Ishikawa (cell line): ENCODE measurements at regions not wholly inside any gene's neighbourhood (a gene's known extent, or its start where the extent isn't known, plus 50 kb on each side); places are given as distances from the start of the nearest gene placed in this dataset.

Experiments used
- CEBPB ChIP-seq: IDR thresholded peaks from 2 replicates; pipeline ENCODE4 v1.6.1; 2012
- CREB1 ChIP-seq: IDR thresholded peaks from 2 replicates; pipeline ENCODE4 v1.6.1; 2012; ENCODE audit warnings: low read depth
- EGR1 ChIP-seq: IDR thresholded peaks from 2 replicates; pipeline ENCODE4 v1.6.1; 2012
- EP300 ChIP-seq: IDR thresholded peaks from 2 replicates; pipeline ENCODE4 v1.6.1; 2012; ENCODE audit warnings: borderline replicate concordance
- FOXM1 ChIP-seq: IDR thresholded peaks from 2 replicates; pipeline ENCODE4 v1.6.1; 2012; ENCODE audit warnings: low read depth, borderline replicate concordance
- MAX ChIP-seq: IDR thresholded peaks from 2 replicates; pipeline ENCODE4 v1.6.1; 2012
- NFIC ChIP-seq: IDR thresholded peaks from 2 replicates; pipeline ENCODE4 v1.6.1; 2012
- RAD21 ChIP-seq: IDR thresholded peaks from 2 replicates; pipeline ENCODE4 v1.6.1; 2012; ENCODE audit warnings: low read depth
- TAF1 ChIP-seq: IDR thresholded peaks from 2 replicates; pipeline ENCODE4 v1.6.1; 2012; ENCODE audit warnings: low read depth, mild to moderate bottlenecking
- TEAD4 ChIP-seq: IDR thresholded peaks from 2 replicates; pipeline ENCODE4 v1.6.1; 2012
- TF ChIP-seq, protein P1 (sequence below): IDR thresholded peaks from 2 replicates; pipeline ENCODE4 v1.6.1; 2012
- TF ChIP-seq, protein P2 (sequence below): IDR thresholded peaks from 2 replicates; pipeline ENCODE4 v1.6.1; 2012; ENCODE audit warnings: low read depth, mild to moderate bottlenecking

DNA sequence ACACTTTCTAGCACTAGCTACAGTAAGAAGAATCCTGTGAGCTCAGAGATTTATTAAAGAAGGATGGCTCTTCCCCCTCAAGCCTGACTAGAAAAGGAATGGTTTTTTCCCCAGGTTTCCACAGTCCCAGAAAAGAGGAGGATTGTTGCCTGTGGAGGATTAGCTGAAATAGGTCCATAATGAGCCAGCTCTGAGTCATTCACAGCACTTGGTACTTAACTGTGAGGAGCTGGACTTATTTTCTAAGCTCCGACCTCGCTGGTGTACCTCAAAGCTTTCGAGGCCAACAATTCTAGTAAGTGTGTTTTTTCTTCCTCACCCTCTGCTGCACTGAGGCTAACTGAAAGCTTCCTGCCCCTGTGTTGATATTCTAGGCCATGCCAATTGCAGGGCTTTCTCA, 222.5 kb upstream of the IL12B start:
- TF ChIP-seq TAF1 (no peak), EP300 (no peak), EGR1 (no peak), RAD21 (no peak), MAX (no peak), CEBPB (no peak), CREB1 (no peak), NFIC (no peak), FOXM1 (no peak), TEAD4 (no peak)
- TF ChIP-seq, protein P1, sequence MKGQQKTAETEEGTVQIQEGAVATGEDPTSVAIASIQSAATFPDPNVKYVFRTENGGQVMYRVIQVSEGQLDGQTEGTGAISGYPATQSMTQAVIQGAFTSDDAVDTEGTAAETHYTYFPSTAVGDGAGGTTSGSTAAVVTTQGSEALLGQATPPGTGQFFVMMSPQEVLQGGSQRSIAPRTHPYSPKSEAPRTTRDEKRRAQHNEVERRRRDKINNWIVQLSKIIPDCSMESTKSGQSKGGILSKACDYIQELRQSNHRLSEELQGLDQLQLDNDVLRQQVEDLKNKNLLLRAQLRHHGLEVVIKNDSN: no peak
- TF ChIP-seq, protein P2, sequence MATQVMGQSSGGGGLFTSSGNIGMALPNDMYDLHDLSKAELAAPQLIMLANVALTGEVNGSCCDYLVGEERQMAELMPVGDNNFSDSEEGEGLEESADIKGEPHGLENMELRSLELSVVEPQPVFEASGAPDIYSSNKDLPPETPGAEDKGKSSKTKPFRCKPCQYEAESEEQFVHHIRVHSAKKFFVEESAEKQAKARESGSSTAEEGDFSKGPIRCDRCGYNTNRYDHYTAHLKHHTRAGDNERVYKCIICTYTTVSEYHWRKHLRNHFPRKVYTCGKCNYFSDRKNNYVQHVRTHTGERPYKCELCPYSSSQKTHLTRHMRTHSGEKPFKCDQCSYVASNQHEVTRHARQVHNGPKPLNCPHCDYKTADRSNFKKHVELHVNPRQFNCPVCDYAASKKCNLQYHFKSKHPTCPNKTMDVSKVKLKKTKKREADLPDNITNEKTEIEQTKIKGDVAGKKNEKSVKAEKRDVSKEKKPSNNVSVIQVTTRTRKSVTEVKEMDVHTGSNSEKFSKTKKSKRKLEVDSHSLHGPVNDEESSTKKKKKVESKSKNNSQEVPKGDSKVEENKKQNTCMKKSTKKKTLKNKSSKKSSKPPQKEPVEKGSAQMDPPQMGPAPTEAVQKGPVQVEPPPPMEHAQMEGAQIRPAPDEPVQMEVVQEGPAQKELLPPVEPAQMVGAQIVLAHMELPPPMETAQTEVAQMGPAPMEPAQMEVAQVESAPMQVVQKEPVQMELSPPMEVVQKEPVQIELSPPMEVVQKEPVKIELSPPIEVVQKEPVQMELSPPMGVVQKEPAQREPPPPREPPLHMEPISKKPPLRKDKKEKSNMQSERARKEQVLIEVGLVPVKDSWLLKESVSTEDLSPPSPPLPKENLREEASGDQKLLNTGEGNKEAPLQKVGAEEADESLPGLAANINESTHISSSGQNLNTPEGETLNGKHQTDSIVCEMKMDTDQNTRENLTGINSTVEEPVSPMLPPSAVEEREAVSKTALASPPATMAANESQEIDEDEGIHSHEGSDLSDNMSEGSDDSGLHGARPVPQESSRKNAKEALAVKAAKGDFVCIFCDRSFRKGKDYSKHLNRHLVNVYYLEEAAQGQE: no peak
